Endodermal cell (in vitro differentiated cells): ENCODE measurements at regions not wholly inside any gene's neighbourhood (a gene's known extent, or its start where the extent isn't known, plus 50 kb on each side); places are given as distances from the start of the nearest gene placed in this dataset.
"Not testable (repeated sequence)": the region's sequence is repeated elsewhere in the genome, so short reads cannot be mapped to it uniquely, and the experiment has no call there.

Source experiments
- DNase-seq: peaks from one replicate; pipeline ENCODE4 v3.0.0-alpha.2; 2017
- H3K27ac ChIP-seq: 2 replicates; pipeline ENCODE4 v1.5.1; 2013; ENCODE audit warnings: mild to moderate bottlenecking, low read depth, low read length, moderate library complexity
- H3K27me3 ChIP-seq: 2 replicates; pipeline ENCODE4 v1.6.1; 2013; ENCODE audit warnings: mild to moderate bottlenecking, low read length, moderate library complexity; ENCODE audit not compliant: insufficient read depth, control insufficient read depth, poor library complexity, severe bottlenecking
- H3K36me3 ChIP-seq: 2 replicates; pipeline ENCODE4 v1.7.0; 2013; ENCODE audit warnings: mild to moderate bottlenecking, low read length, moderate library complexity; ENCODE audit not compliant: control insufficient read depth, insufficient read depth
- H3K4me1 ChIP-seq: one replicate; pipeline ENCODE4 v1.7.0; 2013; ENCODE audit warnings: low read length; ENCODE audit not compliant: control insufficient read depth, insufficient read depth
- H3K4me3 ChIP-seq: 2 replicates; pipeline ENCODE4 v1.5.1; 2013; ENCODE audit warnings: mild to moderate bottlenecking, low read length, moderate library complexity
- H3K9ac ChIP-seq: 2 replicates; pipeline ENCODE4 v1.6.1; 2013; ENCODE audit warnings: mild to moderate bottlenecking, low read length, moderate library complexity; ENCODE audit not compliant: poor library complexity, severe bottlenecking; ENCODE audit errors: extremely low read depth
- H3K9me3 ChIP-seq: 2 replicates; pipeline ENCODE4 v1.6.1; 2013; ENCODE audit warnings: mild to moderate bottlenecking, low read length, moderate library complexity; ENCODE audit not compliant: control insufficient read depth
- H3K27ac Mint-ChIP-seq: 2 replicates; pipeline ENCODE4 v1.8.0; 2020; ENCODE audit warnings: mixed read lengths
- H3K27me3 Mint-ChIP-seq: 2 replicates; pipeline ENCODE4 v1.8.0; 2021; ENCODE audit warnings: mild to moderate bottlenecking, mixed read lengths; ENCODE audit not compliant: insufficient read depth
- H3K36me3 Mint-ChIP-seq: 2 replicates; pipeline ENCODE4 v1.8.0; 2020; ENCODE audit warnings: low read depth, mixed read lengths
- H3K4me1 Mint-ChIP-seq: 2 replicates; pipeline ENCODE4 v1.8.0; 2020; ENCODE audit warnings: mixed read lengths
- H3K4me3 Mint-ChIP-seq: 2 replicates; pipeline ENCODE4 v1.8.0; 2020; ENCODE audit warnings: mild to moderate bottlenecking, moderate library complexity, mixed read lengths
- H3K9me3 Mint-ChIP-seq: 2 replicates; pipeline ENCODE4 v1.8.0; 2020; ENCODE audit warnings: mild to moderate bottlenecking, mixed read lengths
- CTCF ChIP-seq: fragments of 200-600 bp; sonication (generic); conservative IDR thresholded peaks from 2 replicates; pipeline ENCODE4 v1.5.0; 2021; ENCODE audit warnings: antibody characterized with exemption, mild to moderate bottlenecking
- WGBS, 2 experiments: methylation state at CpG; one replicate each; pipeline versions ENCODE4 v1.1.5 to v1.1.7; 2013; ENCODE audit warnings: missing lambda C conversion rate in 2 of 2, mixed read lengths in 1 of 2; ENCODE audit not compliant: insufficient coverage in 1 of 2, insufficient read length in 1 of 2; 5-methylcytosine and 5-hydroxymethylcytosine counted together

- WGBS, 2 experiments = 65 to 68% methylated on average over 3 of the region's 3 CpGs
- Histone ChIP-seq H3K4me3 (no peak overlapping the region), H3K9ac (no peak overlapping the region), H3K27me3 (no peaks in the 10 kb centered on the region), H3K4me1 (no peaks in the 10 kb centered on the region), H3K9me3 (peaks cover 20% of the 10 kb centered on the region), H3K27ac (no peak overlapping the region), H3K36me3 (no peaks in the 10 kb centered on the region)
- TF ChIP-seq CTCF = no peak
- Mint-ChIP-seq H3K9me3 (no peaks in the 10 kb centered on the region), H3K36me3 (no peaks in the 10 kb centered on the region), H3K4me1 (no peaks in the 10 kb centered on the region), H3K4me3 (no peak overlapping the region), H3K27ac (no peak overlapping the region), H3K27me3 (no peaks in the 10 kb centered on the region)
- DNase-seq = no peak
Measured at GRCh38 chr12:61251076-61251475, 1009.1 kb upstream of the USP15 start.

GRCh38 chr12:61254225-61254624, 1006.0 kb upstream of the USP15 start:
- Mint-ChIP-seq H3K9me3 (no peaks in the 10 kb centered on the region), H3K4me3 (no peak overlapping the region), H3K4me1 (no peaks in the 10 kb centered on the region), H3K36me3 (no peaks in the 10 kb centered on the region), H3K27me3 (no peaks in the 10 kb centered on the region), H3K27ac (no peak overlapping the region)
- H3K4me1 ChIP-seq = no peaks in the 10 kb centered on the region
- no peak overlapping the region for H3K4me3 ChIP-seq
- H3K27me3 ChIP-seq = no peaks in the 10 kb centered on the region
- 67 to 77% methylated on average over 3 of the region's 3 CpGs for WGBS, 2 experiments
- no peak for DNase-seq
- H3K9me3 ChIP-seq = peaks cover 13% of the 10 kb centered on the region
- no peak overlapping the region for H3K9ac ChIP-seq
- TF ChIP-seq CTCF = peak; percentile 16
- H3K27ac ChIP-seq = no peak overlapping the region
- no peaks in the 10 kb centered on the region for H3K36me3 ChIP-seq

GRCh38 chr12:61264294-61264693, 995.9 kb upstream of the USP15 start:
- not testable (repeated sequence) for H3K27ac ChIP-seq, H3K36me3 Mint-ChIP-seq, H3K4me3 ChIP-seq, H3K36me3 ChIP-seq, H3K4me1 ChIP-seq, DNase-seq, H3K9ac ChIP-seq, H3K4me3 Mint-ChIP-seq, H3K27ac Mint-ChIP-seq, H3K4me1 Mint-ChIP-seq, H3K27me3 Mint-ChIP-seq, H3K27me3 ChIP-seq
- peaks cover 45% of the 10 kb centered on the region for H3K9me3 ChIP-seq
- peaks cover 39% of the 10 kb centered on the region for H3K9me3 Mint-ChIP-seq

GRCh38 chr12:61267474-61267873, 992.7 kb upstream of the USP15 start:
- H3K27me3 ChIP-seq = no peaks in the 10 kb centered on the region
- TF ChIP-seq CTCF = no peak
- Mint-ChIP-seq H3K4me3 (no peak overlapping the region), H3K27me3 (no peaks in the 10 kb centered on the region), H3K27ac (no peak overlapping the region), H3K4me1 (no peaks in the 10 kb centered on the region), H3K9me3 (peaks cover 39% of the 10 kb centered on the region), H3K36me3 (no peaks in the 10 kb centered on the region)
- no peaks in the 10 kb centered on the region for H3K4me1 ChIP-seq
- no peak overlapping the region for H3K27ac ChIP-seq
- H3K36me3 ChIP-seq = no peaks in the 10 kb centered on the region
- 100% methylated on average over 1 of the region's 1 CpG; no CpG with 5 or more reads in 1 of the 2 experiments for WGBS, 2 experiments
- no peak overlapping the region for H3K9ac ChIP-seq
- H3K9me3 ChIP-seq = peaks cover 41% of the 10 kb centered on the region
- DNase-seq = no peak
- H3K4me3 ChIP-seq = no peak overlapping the region
